ENCODE measurements at regions not wholly inside any gene's neighbourhood (a gene's known extent, or its start where the extent isn't known, plus 50 kb on each side); places are given as distances from the start of the nearest gene placed in this dataset.

DNA sequence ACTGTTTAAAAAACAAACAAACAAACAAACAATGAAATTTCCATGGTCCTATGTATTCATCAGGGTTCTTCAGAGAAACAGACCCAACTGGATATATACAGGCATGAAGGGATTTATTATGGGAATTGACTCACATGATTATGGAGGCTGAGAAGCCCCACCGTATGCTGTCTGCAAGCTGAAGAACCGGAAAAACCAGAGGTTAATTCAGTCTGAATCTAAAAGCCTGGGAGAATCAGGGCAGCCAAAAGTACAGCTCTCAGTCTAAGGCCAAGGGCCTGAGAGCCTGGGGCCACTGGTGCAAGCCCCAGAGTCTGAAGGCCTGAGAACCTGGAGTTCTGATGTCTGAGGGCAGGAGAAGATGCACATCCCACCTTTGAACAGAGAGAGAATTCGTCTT lies 163.5 kb downstream of the MDFIC start:
- no peak for DNase-seq (ENCODE audit: low read depth)

DNA sequence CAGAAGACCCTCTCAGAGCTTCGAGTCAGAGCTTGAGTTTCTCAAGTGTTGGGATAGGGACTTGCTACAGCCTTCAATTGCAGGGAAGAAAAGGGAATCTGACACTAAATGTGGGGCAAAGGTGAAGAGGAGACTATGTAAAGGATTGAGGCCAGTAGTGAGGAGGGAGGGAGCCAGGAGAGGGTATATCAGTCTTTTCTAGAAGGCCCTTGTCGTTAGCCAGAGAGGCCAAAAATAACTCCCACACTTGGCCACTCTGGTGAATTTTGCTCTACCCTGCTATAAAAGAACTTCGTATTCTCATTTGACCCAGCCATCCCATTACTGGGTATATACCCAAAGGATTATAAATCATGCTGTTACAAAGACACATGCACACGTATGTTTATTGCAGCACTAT lies 162.0 kb downstream of the MDFIC start:
- no peak for DNase-seq (ENCODE audit: low read depth)

- no peak for DNase-seq (ENCODE audit: low read depth)
Measured at GRCh38 chr7:115081772-115082171, 159.9 kb downstream of the MDFIC start.

GRCh38 chr7:115078851-115079250 lies 157.0 kb downstream of the MDFIC start:
- no peak for DNase-seq (ENCODE audit: low read depth)

- DNase-seq (ENCODE audit: low read depth) = no peak
Measured at GRCh38 chr7:115078386-115078785, 156.5 kb downstream of the MDFIC start.

DNA sequence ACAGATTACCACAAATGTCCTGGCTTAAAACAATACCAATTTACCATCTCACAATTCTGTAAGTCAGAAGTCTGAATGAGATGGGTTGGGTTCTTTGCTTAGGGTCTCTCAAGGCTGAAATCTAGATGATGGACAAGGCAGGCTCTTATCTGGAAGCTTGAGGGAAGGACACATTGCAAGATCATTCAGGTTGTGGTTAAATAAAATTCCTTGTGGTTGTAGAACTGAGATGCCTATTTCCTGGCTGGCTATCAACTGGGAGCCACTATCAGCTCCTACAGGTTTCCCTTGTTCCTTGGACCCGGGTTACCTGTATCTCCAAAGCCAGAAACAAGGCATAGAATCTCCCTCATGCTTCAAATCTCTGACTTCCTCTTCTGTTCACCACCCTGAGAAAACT lies 148.4 kb downstream of the MDFIC start:
- peak; percentile 69 for DNase-seq (ENCODE audit: low read depth)

All from amniotic epithelial cell (primary cell).